SU-DHL-6 (cell line): ENCODE measurements at regions not wholly inside any gene's neighbourhood (a gene's known extent, or its start where the extent isn't known, plus 50 kb on each side); places are given as distances from the start of the nearest gene placed in this dataset.

Experiments used
- H2AFZ ChIP-seq: fragments of 200-600 bp; sonication (generic); 2 replicates; pipeline ENCODE4 v1.6.1; 2014; ENCODE audit warnings: low read depth, mild to moderate bottlenecking, moderate library complexity, mixed read lengths, antibody characterized with exemption, low read length; ENCODE audit not compliant: severe bottlenecking
- H3F3A ChIP-seq: fragments of 200-600 bp; shearing (Covaris generic); 2 replicates; pipeline ENCODE4 v1.6.0; 2016; ENCODE audit warnings: antibody characterized with exemption, mild to moderate bottlenecking; ENCODE audit not compliant: insufficient read depth
- H3K27ac ChIP-seq: fragments of 200-600 bp; sonication (generic); 2 replicates; pipeline ENCODE4 v1.5.1; 2016; ENCODE audit warnings: low read depth, mild to moderate bottlenecking, low read length, moderate library complexity, mixed read lengths
- H3K27me3 ChIP-seq: fragments of 200-600 bp; sonication (generic), shearing (Covaris generic); 2 replicates; pipeline ENCODE4 v1.6.0; 2014; ENCODE audit warnings: mild to moderate bottlenecking, low read length
- H3K36me3 ChIP-seq: fragments of 200-600 bp; sonication (generic); 2 replicates; pipeline ENCODE4 v1.6.1; 2014; ENCODE audit warnings: mild to moderate bottlenecking, low read length, mixed read lengths
- H3K4me2 ChIP-seq: fragments of 300-600, 200-600 bp; shearing (Covaris generic), sonication (generic); 2 replicates; pipeline ENCODE4 v1.6.0; 2014; ENCODE audit warnings: low read length, low read depth, mild to moderate bottlenecking; ENCODE audit not compliant: poor library complexity, severe bottlenecking
- H3K4me3 ChIP-seq: fragments of 200-600 bp; sonication (generic); 2 replicates; pipeline ENCODE4 v1.5.1; 2014; ENCODE audit warnings: antibody characterized with exemption, low read length, mild to moderate bottlenecking, mixed read lengths; ENCODE audit not compliant: insufficient read depth, poor library complexity, severe bottlenecking
- H3K79me2 ChIP-seq: fragments of 200-600 bp; sonication (generic); 2 replicates; pipeline ENCODE4 v1.6.1; 2014; ENCODE audit warnings: mild to moderate bottlenecking, low read length, moderate library complexity; ENCODE audit not compliant: insufficient read depth
- H3K9ac ChIP-seq: fragments of 200-600 bp; sonication (generic); 2 replicates; pipeline ENCODE4 v1.7.0; 2014; ENCODE audit warnings: mild to moderate bottlenecking, low read length
- H3K9me2 ChIP-seq: fragments of 200-600 bp; sonication (generic); replicated peaks from 2 replicates; pipeline ENCODE4 v1.6.1; 2014; ENCODE audit warnings: low read length; ENCODE audit not compliant: insufficient read depth
- H3K9me3 ChIP-seq: fragments of 200-600 bp; sonication (generic); 2 replicates; pipeline ENCODE4 v1.6.1; 2014; ENCODE audit warnings: low read length, mixed read lengths; ENCODE audit not compliant: insufficient read depth
- H4K20me1 ChIP-seq: fragments of 200-600 bp; sonication (generic); 2 replicates; pipeline ENCODE4 v1.6.1; 2014; ENCODE audit warnings: low read depth, mild to moderate bottlenecking, antibody characterized with exemption, low read length, moderate library complexity, mixed read lengths
- CTCF ChIP-seq: fragments of 200-600 bp; sonication (generic); IDR thresholded peaks from one replicate; pipeline ENCODE4 v1.5.1; 2017; ENCODE audit warnings: antibody characterized with exemption, mild to moderate bottlenecking, low read length, moderate library complexity; ENCODE audit not compliant: insufficient read depth, poor library complexity, severe bottlenecking
- EZH2phosphoT487 ChIP-seq: fragments of 200-600 bp; sonication (generic), shearing (Covaris generic); conservative IDR thresholded peaks from 2 replicates; pipeline ENCODE4 v1.6.1; 2018; ENCODE audit warnings: mild to moderate bottlenecking, antibody characterized with exemption, low read length, moderate library complexity, mixed read lengths

- no peak overlapping the region for H3K4me2 ChIP-seq
- H3K27me3 ChIP-seq, result no peaks in the 10 kb centered on the region
- H4K20me1 ChIP-seq, result no peaks in the 10 kb centered on the region
- H3K4me3 ChIP-seq, result no peak overlapping the region
- H3K9me3 ChIP-seq, result peaks cover 4% of the 10 kb centered on the region; the same call in 1 of the 2 replicates
- no peaks in the 10 kb centered on the region for H3K36me3 ChIP-seq
- H2AFZ ChIP-seq, result no peak overlapping the region
- no peaks in the 10 kb centered on the region for H3F3A ChIP-seq
- H3K9ac ChIP-seq, result no peak overlapping the region
- no peak for TF ChIP-seq CTCF
- TF ChIP-seq EZH2phosphoT487, result no peak
- H3K27ac ChIP-seq, result no peak overlapping the region
- no peaks in the 10 kb centered on the region for H3K79me2 ChIP-seq
- no peaks in the 10 kb centered on the region for H3K9me2 ChIP-seq
These were observed 848.9 kb downstream of the TRIML1 start for GRCh38 chr4:188988131-188988530.

- Histone ChIP-seq H3K4me2 (no peak overlapping the region), H3K79me2 (no peaks in the 10 kb centered on the region), H2AFZ (no peak overlapping the region), H4K20me1 (no peaks in the 10 kb centered on the region), H3K9me3 (peaks cover 4% of the 10 kb centered on the region; the same call in 1 of the 2 replicates), H3K9ac (no peak overlapping the region), H3F3A (no peaks in the 10 kb centered on the region), H3K36me3 (no peaks in the 10 kb centered on the region), H3K27me3 (no peaks in the 10 kb centered on the region), H3K4me3 (no peak overlapping the region), H3K9me2 (no peaks in the 10 kb centered on the region), H3K27ac (no peak overlapping the region)
- TF ChIP-seq CTCF, result no peak
- no peak for TF ChIP-seq EZH2phosphoT487
These were observed 850.1 kb downstream of the TRIML1 start for GRCh38 chr4:188989371-188989770.

GRCh38 chr4:188992706-188993105 is 853.5 kb downstream of the TRIML1 start:
- H4K20me1 ChIP-seq, result no peaks in the 10 kb centered on the region
- H3K4me3 ChIP-seq, result no peak overlapping the region
- no peaks in the 10 kb centered on the region for H3F3A ChIP-seq
- no peaks in the 10 kb centered on the region for H3K79me2 ChIP-seq
- H3K9ac ChIP-seq, result no peak overlapping the region
- H3K9me3 ChIP-seq, result no peaks in the 10 kb centered on the region
- no peak overlapping the region for H3K4me2 ChIP-seq
- TF ChIP-seq EZH2phosphoT487 (no peak), CTCF (no peak)
- no peaks in the 10 kb centered on the region for H3K9me2 ChIP-seq
- H3K27me3 ChIP-seq, result no peaks in the 10 kb centered on the region
- H3K36me3 ChIP-seq, result no peaks in the 10 kb centered on the region
- H3K27ac ChIP-seq, result no peak overlapping the region
- no peak overlapping the region for H2AFZ ChIP-seq
